K562 (cell line): ENCODE measurements at regions not wholly inside any gene's neighbourhood (a gene's known extent, or its start where the extent isn't known, plus 50 kb on each side); places are given as distances from the start of the nearest gene placed in this dataset.
"Not testable (repeated sequence)": the region's sequence is repeated elsewhere in the genome, so short reads cannot be mapped to it uniquely, and the experiment has no call there.

Source experiments
- ATAC-seq: fragments of 200-7000 bp; cut with Tn5 transposase; 3 replicates; pipeline ENCODE4 v1.9.1; 2020; ENCODE audit warnings: moderate library complexity
- BruUV-seq: library from RNA; stranded (reverse); fragments of 400-500 nt; replicated peaks from 2 replicates; lab custom pipeline; 2021; lab: Mats Ljungman, UMichigan
- CTCF ChIA-PET: fragments of 300-600 bp; formaldehyde crosslinking; extraction: SDS; loops from one replicate; lab custom pipeline; 2021; ENCODE audit warnings: low intra/inter-chr PET ratio; lab: Yijun Ruan, JAX
- POLR2A ChIA-PET: fragments of 300-600, 350-650 bp; sonication (Branson Sonifier 250); formaldehyde crosslinking; extraction: SDS; loops from one replicate; lab custom pipeline; 2021; ENCODE audit warnings: antibody characterized with exemption, inconsistent platforms; lab: Yijun Ruan, JAX
- DNase-seq, 4 experiments: peaks; one replicate each; pipeline versions ENCODE4 v3.0.0 to v3.0.0-alpha.2; 2011 to 2018; ENCODE audit warnings: low spot score in 3 of 4, mixed read lengths in 3 of 4; ENCODE audit errors: extremely low read depth in 1 of 4
- FAIRE-seq: peaks from 2 replicates; lab custom pipeline; 2011; peaks lifted over from hg19 to GRCh38; lab: Jason Lieb, UNC
- H2AFZ ChIP-seq: 2 replicates; pipeline ENCODE4 v1.6.0; 2011; ENCODE audit warnings: low read depth, low read length, control low read depth, inconsistent platforms
- H3K27ac ChIP-seq: fragments of 200-600 bp; 3 replicates; pipeline ENCODE4 v1.8.0; 2011; ENCODE audit warnings: low read depth, mild to moderate bottlenecking, control low read depth, inconsistent platforms, low read length, moderate library complexity, mixed read lengths; ENCODE audit errors: extremely low read depth
- H3K27me3 ChIP-seq, 2 experiments: fragments of 300-600 bp in 1 of 2; 2 replicates in 1 of 2; 3 replicates in 1 of 2; pipeline versions ENCODE4 v1.6.0 to v1.8.0; 2011; ENCODE audit warnings: inconsistent platforms in 2 of 2, low read length in 2 of 2, mild to moderate bottlenecking in 1 of 2, mixed read lengths in 1 of 2, moderate library complexity in 1 of 2; ENCODE audit not compliant: control insufficient read depth in 2 of 2, insufficient read depth in 2 of 2
- H3K36me3 ChIP-seq: fragments of 300-600 bp; 3 replicates; pipeline ENCODE4 v1.8.0; 2011; ENCODE audit warnings: mild to moderate bottlenecking, low read length, inconsistent platforms; ENCODE audit not compliant: control insufficient read depth, insufficient read depth
- H3K4me1 ChIP-seq, 2 experiments: fragments of 200-600 bp in 1 of 2; replicated peaks in 1 of 2; 2 replicates in 1 of 2; 3 replicates in 1 of 2; pipeline versions ENCODE4 v1.5.1 to v1.8.0; 2011; ENCODE audit warnings: inconsistent platforms in 2 of 2, low read length in 2 of 2, mild to moderate bottlenecking in 1 of 2, mixed read lengths in 1 of 2, moderate library complexity in 1 of 2; ENCODE audit not compliant: control insufficient read depth in 2 of 2, insufficient read depth in 2 of 2
- H3K4me2 ChIP-seq: 2 replicates; pipeline ENCODE4 v1.6.1; 2011; ENCODE audit warnings: low read length, control low read depth, inconsistent platforms, mixed read lengths; ENCODE audit not compliant: insufficient read depth
- H3K4me3 ChIP-seq: fragments of 200-600 bp; sonication (generic), shearing (Covaris generic); 2 replicates; pipeline ENCODE4 v1.5.1; 2016; ENCODE audit warnings: control low read depth, inconsistent platforms
- H3K79me2 ChIP-seq: fragments of 200-600 bp; 3 replicates; pipeline ENCODE4 v1.8.0; 2011; ENCODE audit warnings: low read length, inconsistent platforms; ENCODE audit not compliant: control insufficient read depth, insufficient read depth
- H3K9ac ChIP-seq, 2 experiments: 2 replicates each; pipeline versions ENCODE4 v1.6.0 to v1.6.1; 2011; ENCODE audit warnings: low read depth in 2 of 2, low read length in 2 of 2, control low read depth in 1 of 2, inconsistent platforms in 1 of 2, mild to moderate bottlenecking in 1 of 2, mixed read lengths in 1 of 2; ENCODE audit not compliant: insufficient read depth in 1 of 2
- H3K9me1 ChIP-seq: one replicate; pipeline ENCODE4 v1.6.0; 2011; ENCODE audit warnings: inconsistent platforms, mild to moderate bottlenecking, low read length, moderate library complexity; ENCODE audit not compliant: control insufficient read depth, insufficient read depth
- H3K9me3 ChIP-seq: replicated peaks from 2 replicates; pipeline ENCODE4 v1.5.1; 2011; ENCODE audit warnings: low read depth, low read length, inconsistent platforms; ENCODE audit not compliant: control insufficient read depth, insufficient read depth
- H4K20me1 ChIP-seq: replicated peaks from 2 replicates; pipeline ENCODE4 v1.6.1; 2011; ENCODE audit warnings: low read length, inconsistent platforms, mixed read lengths; ENCODE audit not compliant: control insufficient read depth, insufficient read depth
- CTCF ChIP-seq, 3 experiments: IDR thresholded peaks in 2 of 3; conservative IDR thresholded peaks in 1 of 3; 2 replicates each; pipeline ENCODE4 v1.5.1; 2011 to 2012; ENCODE audit warnings: low read length in 3 of 3, mild to moderate bottlenecking in 3 of 3, control low read depth in 2 of 3, improper control_type of control experiment in 1 of 3, inconsistent platforms in 1 of 3, low read depth in 1 of 3, mixed read lengths in 1 of 3, moderate library complexity in 1 of 3; ENCODE audit not compliant: insufficient read depth in 2 of 3
- WGBS: fragments of 100-300 bp; shearing (Covaris generic); methylation state at CpG from one replicate; pipeline ENCODE4 v1.1.6; 2016; ENCODE audit warnings: low coverage, mixed read lengths; ENCODE audit not compliant: insufficient coverage; ENCODE audit errors: missing lambda C conversion rate; 5-methylcytosine and 5-hydroxymethylcytosine counted together
- in situ Hi-C: fragments of 300-500 bp; cut with MboI; formaldehyde crosslinking; loops from 4 replicates; pipeline ENCODE4 v1.15.0; 2018; ENCODE audit warnings: inconsistent platforms, mixed read lengths
- intact Hi-C: fragments of 100-400 bp; cut with micrococcal nuclease; formaldehyde crosslinking; loops from 2 replicates; pipeline ENCODE4 v1.14.2; 2022

- H3K27me3 ChIP-seq, H3K9ac ChIP-seq, H3K36me3 ChIP-seq, H3K4me1 ChIP-seq, H3K9me3 ChIP-seq, POLR2A ChIA-PET, H4K20me1 ChIP-seq, FAIRE-seq, H3K79me2 ChIP-seq, intact Hi-C loops, H3K9me1 ChIP-seq, H3K27ac ChIP-seq, BruUV-seq, H3K4me2 ChIP-seq, H2AFZ ChIP-seq, H3K4me3 ChIP-seq, ATAC-seq, in situ Hi-C loops: not testable (repeated sequence)
- CTCF ChIA-PET: interaction anchor here (0.6 kb wide), 1 partner anchor 1317 kb away, joined by 3 read pairs; no protein-coding TSS in a partner anchor
- TF ChIP-seq CTCF (IDR thresholded peaks at IDR 0.05 in 2 of 3, conservative IDR thresholded peaks at IDR 0.05 in 1 of 3; ENCODE audit: insufficient read depth in 2 of 3, low read depth in 1 of 3, low read length in 3 of 3): 0 out of 6 replicates have a peak, but pooled peaks of 1 of the 3 experiments have one; percentile 4
- 0% methylated on average over 3 of the region's 3 CpGs for WGBS
- peak in 1 of 4 experiments; percentile 6 for DNase-seq
Measured at GRCh38 chr6:112541847-112542246, 194.7 kb downstream of the RFPL4B start.

- ATAC-seq, FAIRE-seq, POLR2A ChIA-PET, H3K4me3 ChIP-seq, H4K20me1 ChIP-seq, DNase-seq, H3K4me2 ChIP-seq, H3K9me3 ChIP-seq, H3K79me2 ChIP-seq, BruUV-seq, H3K27ac ChIP-seq, intact Hi-C loops, in situ Hi-C loops, H3K9me1 ChIP-seq, H2AFZ ChIP-seq, H3K27me3 ChIP-seq, CTCF ChIA-PET, H3K36me3 ChIP-seq, H3K4me1 ChIP-seq, H3K9ac ChIP-seq: not testable (repeated sequence)
- WGBS: 0% methylated on average over 5 of the region's 8 CpGs
Measured at GRCh38 chr6:112547321-112548085, 200.4 kb downstream of the RFPL4B start.
